Right lung (tissue), 2 donors: ENCODE measurements at regions not wholly inside any gene's neighbourhood (a gene's known extent, or its start where the extent isn't known, plus 50 kb on each side); places are given as distances from the start of the nearest gene placed in this dataset.

Source experiments
- DNase-seq, 2 donors: peaks; one replicate each; pipeline ENCODE4 v3.0.0-alpha.2; 2013

- no peak for DNase-seq
Observed at GRCh38 chr13:111515307-111515617, 194.8 kb downstream of the TEX29 start.

- no peak for DNase-seq
Observed at GRCh38 chr13:111515635-111516034, 195.2 kb downstream of the TEX29 start.

GRCh38 chr13:111516712-111517640 lies 196.5 kb downstream of the TEX29 start:
- no peak for DNase-seq

GRCh38 chr13:111517641-111518010 lies 197.2 kb downstream of the TEX29 start:
- DNase-seq: no peak

DNA sequence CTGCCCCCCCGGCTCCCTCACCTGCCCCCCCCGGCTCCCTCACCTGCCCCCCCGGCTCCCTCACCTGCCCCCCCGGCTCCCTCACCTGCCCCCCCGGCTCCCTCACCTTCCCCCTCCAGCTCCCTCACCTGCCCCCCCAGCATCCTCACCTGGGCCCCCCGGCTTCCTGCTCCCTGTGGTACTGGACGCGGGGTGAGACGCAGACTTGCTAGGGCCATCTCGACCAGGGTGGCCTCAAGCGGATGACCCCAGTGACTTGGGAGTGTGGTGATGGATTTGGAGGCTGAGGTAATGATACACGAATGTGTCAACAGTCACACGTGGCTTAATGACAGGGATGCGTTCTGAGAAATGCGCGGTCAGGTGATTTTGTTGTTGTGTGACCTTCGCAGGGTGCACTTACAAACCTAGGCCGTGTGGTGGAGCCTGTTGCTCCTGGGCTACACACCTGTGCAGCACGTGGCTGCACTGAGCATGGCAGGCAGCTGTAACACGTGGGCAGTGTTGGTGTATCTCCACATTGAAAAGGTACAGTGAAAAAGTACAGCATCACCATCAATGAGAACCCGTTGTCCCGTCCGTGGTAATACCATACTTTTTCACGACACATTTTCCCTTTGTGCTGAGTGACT lies 197.8 kb downstream of the TEX29 start:
- DNase-seq: no peak

DNA sequence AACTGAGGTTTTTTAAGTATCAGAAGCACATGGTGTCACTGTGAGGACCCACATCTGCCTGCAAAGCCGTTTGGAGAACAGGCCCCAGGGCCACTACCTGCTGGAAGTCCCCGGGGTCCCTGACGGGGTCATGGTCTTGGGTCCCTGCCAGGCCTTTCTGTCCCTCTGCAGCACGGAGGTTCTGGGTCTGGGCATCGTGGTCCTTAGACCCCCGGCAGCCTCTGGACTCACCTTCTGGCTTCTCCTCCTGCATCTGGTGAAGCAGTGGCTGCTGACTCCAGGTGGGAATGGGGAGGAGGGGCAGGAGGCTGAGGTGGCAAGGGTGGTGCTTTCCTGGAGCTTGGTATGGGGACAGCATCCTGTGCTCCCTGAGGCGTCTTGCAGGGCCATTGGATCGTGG lies 198.6 kb downstream of the TEX29 start:
- no peak for DNase-seq

DNA sequence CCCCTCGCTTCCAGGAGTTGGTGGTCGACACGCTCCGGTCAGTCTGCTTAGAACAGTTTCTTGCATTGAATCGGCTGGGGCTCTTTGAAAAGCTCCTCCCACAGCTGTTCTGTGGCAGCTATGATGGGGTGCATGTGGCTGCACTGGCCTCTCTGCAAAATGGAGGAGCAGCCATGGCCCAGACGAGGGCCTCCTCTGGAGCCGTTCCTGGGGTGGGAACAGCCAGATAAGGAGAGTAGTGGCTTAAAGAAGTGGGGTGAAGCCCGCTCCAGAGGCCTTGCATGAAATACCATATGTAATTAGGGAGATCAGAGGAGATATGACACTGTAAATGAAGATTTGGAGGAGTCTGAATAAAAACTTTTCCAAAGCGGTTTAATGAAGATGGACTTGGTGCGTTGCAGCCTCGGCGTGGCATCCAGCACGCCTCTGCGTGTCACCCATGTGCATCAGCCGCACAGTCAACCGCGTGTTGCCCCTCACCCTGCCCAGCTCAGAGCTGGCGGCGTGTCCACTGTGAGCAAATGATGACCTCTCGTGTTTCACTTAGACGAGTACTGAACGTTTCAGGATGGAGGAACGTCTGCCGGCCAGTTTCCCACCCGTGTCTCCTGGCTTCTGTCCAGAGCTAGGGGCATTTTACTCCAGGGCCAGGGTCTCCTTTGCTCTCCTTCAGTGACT lies 199.2 kb downstream of the TEX29 start:
- DNase-seq: no peak

DNA sequence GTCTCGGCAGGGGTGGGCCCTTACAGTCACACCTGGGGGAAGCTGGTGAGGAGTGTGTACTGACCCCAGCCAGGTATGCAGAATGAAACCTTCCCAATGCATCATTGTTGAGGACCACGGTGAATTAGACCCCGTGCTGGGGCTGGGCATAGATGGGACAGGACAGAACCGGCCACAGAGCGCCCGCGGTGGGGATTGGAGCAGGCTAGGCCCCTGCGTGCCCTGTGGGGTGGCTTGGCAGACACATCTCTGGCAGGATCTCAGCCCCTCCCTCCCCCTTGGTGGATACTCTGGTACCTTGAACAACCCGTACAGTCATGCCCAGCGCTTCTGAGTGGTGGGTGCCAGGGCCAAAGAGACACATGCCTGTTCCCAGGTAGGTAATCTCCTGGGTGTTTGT lies 200.6 kb downstream of the TEX29 start:
- DNase-seq: no peak

- DNase-seq: no peak
Observed at GRCh38 chr13:111521691-111522229, 201.3 kb downstream of the TEX29 start.

DNA sequence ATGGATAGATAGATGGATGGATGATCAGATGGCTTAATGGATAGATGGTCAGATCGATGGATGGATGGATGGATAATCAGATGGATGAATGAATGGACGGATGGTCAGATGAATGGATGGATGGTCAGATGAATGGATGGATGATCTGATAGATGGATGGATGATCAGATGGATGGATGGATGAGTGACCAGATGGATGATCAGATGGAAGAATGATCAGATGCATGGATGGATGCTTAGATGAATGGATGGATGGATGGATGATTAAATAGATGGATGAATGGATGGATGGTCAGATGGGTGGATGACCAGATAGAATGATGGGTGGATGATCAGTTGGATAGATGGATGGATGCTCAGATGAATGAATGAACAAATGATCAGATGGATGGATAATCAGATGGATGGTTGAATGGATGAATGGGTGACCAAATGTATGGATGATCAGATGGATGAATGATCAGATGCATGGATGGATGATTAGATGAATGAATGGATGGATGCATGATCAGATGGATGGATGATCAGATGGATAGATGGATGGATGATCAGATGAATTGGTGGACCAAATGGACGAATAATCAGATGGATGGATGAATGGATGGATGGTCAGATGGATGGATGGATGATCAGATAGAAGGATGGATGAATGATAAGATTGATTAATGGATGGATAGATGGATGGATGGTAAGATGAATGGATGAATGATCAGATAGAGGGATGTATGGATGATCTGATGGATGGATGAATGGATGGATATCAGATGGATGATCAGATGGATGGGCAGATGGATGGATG lies 205.1 kb downstream of the TEX29 start:
- DNase-seq: no peak

GRCh38 chr13:111526922-111527321 lies 206.5 kb downstream of the TEX29 start:
- no peak for DNase-seq

- no peak for DNase-seq
Observed at GRCh38 chr13:111527614-111528229, 207.3 kb downstream of the TEX29 start.

DNA sequence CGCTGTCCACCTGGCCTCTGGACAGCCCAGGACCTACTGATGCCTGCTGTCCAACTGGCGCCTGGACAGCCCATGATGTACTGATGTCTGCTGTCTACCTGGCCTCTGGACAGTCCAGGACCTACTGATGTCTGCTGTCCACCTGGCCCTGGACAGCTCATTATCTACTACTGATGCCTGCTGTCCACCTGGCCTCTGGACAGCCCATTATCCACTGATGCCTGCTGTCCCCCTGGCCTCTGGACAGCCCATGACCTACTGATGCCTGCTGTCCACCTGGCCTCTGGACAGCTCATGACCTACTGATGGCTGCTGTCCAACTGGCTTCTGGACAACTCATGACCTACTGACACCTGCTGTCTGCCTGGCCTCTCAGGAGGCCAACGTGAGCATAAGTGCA lies 208.1 kb downstream of the TEX29 start:
- DNase-seq: no peak

DNA sequence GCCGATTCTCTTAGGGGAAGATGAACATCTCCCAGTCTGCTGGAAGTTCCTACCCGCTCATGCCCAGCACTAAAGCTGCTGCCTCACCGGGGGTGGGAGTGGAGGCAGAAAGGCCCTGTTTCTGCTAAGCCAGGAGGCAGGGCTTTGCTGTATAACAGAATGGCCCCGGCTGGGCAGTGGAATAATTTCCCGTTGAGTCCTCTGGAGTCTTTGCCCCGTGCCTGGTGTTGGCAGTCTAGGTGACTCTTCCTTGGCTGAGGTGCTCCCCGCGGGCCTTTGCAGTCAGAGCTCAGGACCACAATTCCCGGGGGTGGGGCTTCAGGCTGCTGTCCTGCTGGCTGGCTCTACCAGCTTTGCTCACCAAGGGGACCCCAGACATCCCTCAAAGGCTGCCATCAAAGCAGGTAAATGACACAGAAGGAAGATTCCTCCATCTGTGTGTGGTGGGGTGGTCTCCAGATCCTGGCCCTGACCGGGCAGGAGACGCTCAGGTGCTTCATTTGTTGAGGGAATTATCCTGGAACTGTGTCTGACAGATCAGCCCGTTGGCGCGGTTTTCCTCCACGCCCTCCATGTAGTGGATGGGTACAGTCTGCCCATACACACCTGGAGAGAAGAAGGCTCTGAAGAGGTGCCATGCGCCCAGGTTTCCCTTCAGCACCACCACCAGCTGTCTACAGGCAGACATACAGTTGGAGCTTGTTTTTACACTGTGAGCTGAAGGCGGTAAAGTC lies 209.9 kb downstream of the TEX29 start:
- no peak for DNase-seq

DNA sequence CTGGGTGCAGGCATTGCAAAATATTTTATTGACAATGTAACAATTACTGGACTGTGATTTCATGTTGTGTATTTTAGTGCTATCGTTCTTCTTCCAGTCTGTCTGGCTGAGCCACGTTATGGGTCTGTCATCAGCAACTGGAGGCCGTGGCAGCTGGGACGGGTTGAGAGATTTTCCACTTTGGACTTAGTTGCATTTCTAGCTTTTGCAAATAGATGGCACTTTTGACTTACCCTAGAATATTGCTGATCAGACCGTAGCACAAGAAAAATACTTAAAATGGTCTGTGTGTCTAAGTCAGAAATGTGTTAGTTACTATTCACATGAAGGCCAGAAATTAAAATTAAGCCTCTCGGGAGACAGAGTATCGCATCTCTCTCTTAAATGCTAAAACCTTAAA lies 211.1 kb downstream of the TEX29 start:
- peak; percentile 4 to 37 for DNase-seq

GRCh38 chr13:111532111-111532510 lies 211.7 kb downstream of the TEX29 start:
- no peak for DNase-seq

- no peak for DNase-seq
Observed at GRCh38 chr13:111533900-111534683, 213.7 kb downstream of the TEX29 start.

- no peak for DNase-seq
Observed at GRCh38 chr13:111534751-111535522, 214.5 kb downstream of the TEX29 start.

DNA sequence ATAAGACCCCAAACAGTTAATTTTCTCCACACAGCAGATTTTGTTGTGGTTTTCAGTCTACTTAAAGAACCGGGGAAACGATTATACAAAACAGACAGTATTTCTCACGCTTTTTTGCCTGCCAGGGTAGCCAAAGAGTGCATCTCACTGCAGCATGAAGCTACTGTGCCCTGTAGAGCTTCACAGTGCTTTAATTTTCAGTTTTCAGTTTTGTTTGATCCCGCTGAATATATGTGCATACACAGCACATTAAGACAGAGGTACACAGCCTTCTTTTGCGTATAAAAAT lies 215.0 kb downstream of the TEX29 start:
- DNase-seq: no peak
